Erythroblast (primary cell): ENCODE measurements at regions not wholly inside any gene's neighbourhood (a gene's known extent, or its start where the extent isn't known, plus 50 kb on each side); places are given as distances from the start of the nearest gene placed in this dataset.
"Not testable (repeated sequence)": the region's sequence is repeated elsewhere in the genome, so short reads cannot be mapped to it uniquely, and the experiment has no call there.

Experiments
- GATA1 ChIP-seq: IDR thresholded peaks from 2 replicates; pipeline ENCODE4 v1.6.1; 2011; ENCODE audit warnings: low read depth, mild to moderate bottlenecking, control low read depth, low read length, moderate library complexity
- POLR2A ChIP-seq: IDR thresholded peaks from 2 replicates; pipeline ENCODE4 v1.6.1; 2011; ENCODE audit warnings: mild to moderate bottlenecking, low read length

DNA sequence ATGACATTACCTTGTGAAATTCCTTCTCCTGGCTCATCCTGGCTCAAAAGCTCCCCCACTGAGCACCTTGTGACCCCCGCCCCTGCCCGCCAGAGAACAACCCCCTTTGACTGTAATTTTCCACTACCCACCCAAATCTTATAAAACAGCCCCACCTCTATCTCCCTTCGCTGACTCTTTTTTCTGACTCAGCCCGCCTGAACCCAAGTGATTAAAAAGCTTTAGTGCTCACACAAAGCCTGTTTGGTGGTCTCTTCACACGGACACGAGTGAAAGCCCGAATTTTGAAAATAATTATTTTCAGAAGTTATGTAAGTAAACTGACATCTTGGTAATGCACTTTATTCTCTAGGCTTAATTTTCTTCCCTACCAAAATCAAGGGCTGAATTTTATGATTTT lies 1305.9 kb upstream of the NRXN1 start:
- not testable (repeated sequence) for TF ChIP-seq POLR2A, GATA1
